Sigmoid colon (tissue), 6 donors: ENCODE measurements at regions not wholly inside any gene's neighbourhood (a gene's known extent, or its start where the extent isn't known, plus 50 kb on each side); places are given as distances from the start of the nearest gene placed in this dataset.
"Not testable (repeated sequence)": the region's sequence is repeated elsewhere in the genome, so short reads cannot be mapped to it uniquely, and the experiment has no call there.

ENCODE experiments used
- DNase-seq: peaks from one replicate; pipeline ENCODE4 v3.0.0-alpha.2; 2019
- H3K27ac ChIP-seq, 4 donors: fragments of 200-600 bp; sonication (generic); one replicate each; pipeline ENCODE4 v1.5.1; 2016 to 2019; ENCODE audit warnings: mild to moderate bottlenecking in 1 of 4
- H3K27me3 ChIP-seq, 3 donors: fragments of 200-600 bp; sonication (generic); one replicate each; pipeline ENCODE4 v1.5.1; 2019; ENCODE audit warnings: mild to moderate bottlenecking in 1 of 3
- H3K36me3 ChIP-seq, 4 donors: fragments of 200-600 bp; sonication (generic); one replicate each; pipeline ENCODE4 v1.5.1; 2016 to 2019
- H3K4me1 ChIP-seq, 4 donors: fragments of 200-600 bp; sonication (generic); one replicate each; pipeline ENCODE4 v1.5.1; 2017 to 2019
- H3K4me3 ChIP-seq, 4 donors: fragments of 200-600 bp; sonication (generic); one replicate each; pipeline ENCODE4 v1.5.1; 2017 to 2019; ENCODE audit warnings: mild to moderate bottlenecking in 2 of 4, moderate library complexity in 1 of 4
- H3K9me3 ChIP-seq, 4 donors: fragments of 200-600 bp in 3 of 4; sonication (generic) in 3 of 4; one replicate each; pipeline versions ENCODE4 v1.5.1 to v1.6.1; 2013 to 2019
- CTCF ChIP-seq, 4 experiments: fragments of 450-650 bp in 3 of 4; fragments of 200-600 bp in 1 of 4; IDR thresholded peaks; one replicate each; pipeline ENCODE4 v1.5.1; 2016 to 2019; ENCODE audit warnings: antibody characterized with exemption in 4 of 4, mild to moderate bottlenecking in 3 of 4, moderate library complexity in 2 of 4
- EP300 ChIP-seq, 4 donors: sonication (generic); formaldehyde crosslinking; IDR thresholded peaks; one replicate each; pipeline ENCODE4 v1.6.1; 2017; ENCODE audit warnings: antibody characterized with exemption in 4 of 4
- POLR2A ChIP-seq, 2 donors: fragments of 450-650 bp; IDR thresholded peaks; one replicate each; pipeline ENCODE4 v1.6.1; 2016; ENCODE audit warnings: antibody characterized with exemption in 2 of 2, mild to moderate bottlenecking in 2 of 2, moderate library complexity in 2 of 2
- POLR2AphosphoS5 ChIP-seq, 4 donors: sonication (generic); formaldehyde crosslinking; IDR thresholded peaks; one replicate each; pipeline ENCODE4 v1.6.1; 2017; ENCODE audit warnings: antibody characterized with exemption in 4 of 4
- WGBS, 2 donors: extraction: QIAGEN DNeasy Blood & Tissue Kit; methylation state at CpG; one replicate each; pipeline ENCODE4 v1.1.7; 2013; 5-methylcytosine and 5-hydroxymethylcytosine counted together
- intact Hi-C: fragments of 100-400 bp; cut with DNase I; formaldehyde crosslinking; loops from one replicate; pipeline ENCODE4 v1.15.1; 2023
- donor health status: healthy with polysubstance abuse.
- donor health status: healthy.

GRCh38 chr2:14991723-14992122 is 359.2 kb downstream of the LRATD1 start:
- no peak for TF ChIP-seq EP300 (IDR thresholded peaks at IDR 0.05)
- no peak for TF ChIP-seq POLR2A (IDR thresholded peaks at IDR 0.05)
- TF ChIP-seq CTCF (IDR thresholded peaks at IDR 0.05) = no peak
- TF ChIP-seq POLR2AphosphoS5 (IDR thresholded peaks at IDR 0.05) = no peak
- no peaks in the 10 kb centered on the region for H3K9me3 ChIP-seq
- no peak for DNase-seq
- H3K27ac ChIP-seq = no peak overlapping the region
- 81 to 90% methylated on average over 4 of the region's 4 CpGs for WGBS, 2 donors
- H3K27me3 ChIP-seq = no peaks in the 10 kb centered on the region
- no peaks in the 10 kb centered on the region for H3K4me1 ChIP-seq
- no peak overlapping the region for H3K4me3 ChIP-seq
- intact Hi-C loops = no loop called here
- no peaks in the 10 kb centered on the region for H3K36me3 ChIP-seq

DNA sequence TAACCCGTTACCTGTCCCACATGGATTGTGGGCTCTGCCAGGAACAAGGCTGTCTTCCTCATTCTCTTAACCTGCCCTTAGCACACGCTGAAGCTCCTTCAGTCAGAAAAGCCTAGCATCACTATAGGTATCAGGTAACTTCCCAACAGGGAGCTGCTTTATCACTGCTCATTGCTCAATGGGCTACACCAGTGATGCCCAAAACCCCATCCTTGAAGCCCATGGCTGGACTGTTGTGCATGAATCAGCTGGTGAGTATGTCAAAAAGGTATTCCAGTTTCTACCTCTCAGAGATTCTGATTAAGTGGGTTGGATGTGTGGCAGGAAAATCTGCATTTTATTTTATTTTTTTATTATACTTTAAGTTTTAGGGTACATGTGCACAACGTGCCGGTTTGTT is 362.2 kb downstream of the LRATD1 start:
- 90 to 92% methylated on average over 4 of the region's 4 CpGs for WGBS, 2 donors
- intact Hi-C loops = no loop called here
- H3K36me3 ChIP-seq = no peaks in the 10 kb centered on the region
- TF ChIP-seq POLR2A (IDR thresholded peaks at IDR 0.05) (no peak), EP300 (IDR thresholded peaks at IDR 0.05) (no peak), POLR2AphosphoS5 (IDR thresholded peaks at IDR 0.05) (no peak), CTCF (IDR thresholded peaks at IDR 0.05) (no peak)
- no peaks in the 10 kb centered on the region for H3K4me1 ChIP-seq
- H3K9me3 ChIP-seq = no peaks in the 10 kb centered on the region
- DNase-seq = no peak
- no peak overlapping the region for H3K4me3 ChIP-seq
- H3K27ac ChIP-seq = no peak overlapping the region
- H3K27me3 ChIP-seq = no peaks in the 10 kb centered on the region

DNA sequence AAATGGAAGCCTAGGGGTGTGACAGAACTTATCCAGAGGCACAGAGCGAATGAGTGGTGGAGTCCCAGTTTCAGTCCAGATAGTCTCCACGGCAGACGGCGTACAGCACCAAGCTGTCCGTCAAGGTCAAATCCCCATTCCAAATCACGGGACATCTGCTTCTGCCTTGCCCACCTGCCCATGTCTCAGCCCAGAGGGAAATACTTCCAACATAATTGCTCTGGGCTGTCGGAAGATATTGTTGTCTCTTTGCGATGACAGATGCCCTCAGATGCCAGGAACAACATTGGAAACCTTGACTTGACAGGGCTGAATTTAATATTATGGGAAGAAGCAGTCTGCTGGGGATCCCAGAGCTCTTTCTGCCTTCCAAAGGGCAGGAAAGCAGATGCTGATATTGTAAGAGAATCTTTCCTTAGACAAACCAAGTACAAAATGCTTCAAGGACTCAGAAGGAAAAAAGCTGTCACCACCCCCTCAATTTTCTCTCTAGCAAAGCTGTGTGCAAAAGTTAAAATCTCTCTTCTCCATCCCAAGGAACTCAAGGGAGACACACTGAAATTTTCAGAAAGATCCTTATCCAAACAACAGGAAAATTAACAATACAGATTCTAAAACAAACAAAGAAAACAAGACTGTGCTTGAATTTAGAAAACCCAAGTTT is 364.0 kb downstream of the LRATD1 start:
- Histone ChIP-seq H3K27me3 (no peaks in the 10 kb centered on the region), H3K27ac (no peak overlapping the region), H3K9me3 (no peaks in the 10 kb centered on the region), H3K36me3 (no peaks in the 10 kb centered on the region), H3K4me1 (no peaks in the 10 kb centered on the region), H3K4me3 (no peak overlapping the region)
- no peak for TF ChIP-seq EP300 (IDR thresholded peaks at IDR 0.05)
- intact Hi-C loops = no loop called here
- WGBS, 2 donors = 89% methylated on average over 8 of the region's 8 CpGs
- DNase-seq = no peak

DNA sequence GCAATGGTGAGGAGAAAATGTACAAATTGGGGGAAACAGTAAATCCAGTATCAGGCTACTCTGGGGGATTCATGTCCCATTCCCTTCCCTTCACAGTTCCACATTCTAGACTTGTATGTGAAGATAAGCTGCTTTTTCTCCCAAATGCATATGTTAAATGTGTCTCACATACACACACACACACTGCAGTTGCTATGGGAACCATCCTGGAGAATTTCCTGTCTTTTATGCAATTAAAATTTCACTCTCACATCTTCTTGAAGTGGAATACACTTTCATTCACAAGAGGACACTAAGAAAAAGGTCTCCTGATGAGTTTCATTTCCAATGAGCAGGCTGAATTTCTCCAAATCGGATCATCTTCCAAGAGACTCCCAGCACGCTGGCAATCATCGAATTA is 366.0 kb downstream of the LRATD1 start:
- Histone ChIP-seq H3K4me1 (no peaks in the 10 kb centered on the region), H3K27ac (no peak overlapping the region), H3K27me3 (no peaks in the 10 kb centered on the region), H3K9me3 (no peaks in the 10 kb centered on the region), H3K36me3 (no peaks in the 10 kb centered on the region), H3K4me3 (no peak overlapping the region)
- no peak for DNase-seq
- intact Hi-C loops = no loop called here
- WGBS, 2 donors = 94 to 95% methylated on average over 3 of the region's 3 CpGs
- TF ChIP-seq POLR2AphosphoS5 (IDR thresholded peaks at IDR 0.05) (no peak), POLR2A (IDR thresholded peaks at IDR 0.05) (no peak), CTCF (IDR thresholded peaks at IDR 0.05) (no peak), EP300 (IDR thresholded peaks at IDR 0.05) (no peak)

DNA sequence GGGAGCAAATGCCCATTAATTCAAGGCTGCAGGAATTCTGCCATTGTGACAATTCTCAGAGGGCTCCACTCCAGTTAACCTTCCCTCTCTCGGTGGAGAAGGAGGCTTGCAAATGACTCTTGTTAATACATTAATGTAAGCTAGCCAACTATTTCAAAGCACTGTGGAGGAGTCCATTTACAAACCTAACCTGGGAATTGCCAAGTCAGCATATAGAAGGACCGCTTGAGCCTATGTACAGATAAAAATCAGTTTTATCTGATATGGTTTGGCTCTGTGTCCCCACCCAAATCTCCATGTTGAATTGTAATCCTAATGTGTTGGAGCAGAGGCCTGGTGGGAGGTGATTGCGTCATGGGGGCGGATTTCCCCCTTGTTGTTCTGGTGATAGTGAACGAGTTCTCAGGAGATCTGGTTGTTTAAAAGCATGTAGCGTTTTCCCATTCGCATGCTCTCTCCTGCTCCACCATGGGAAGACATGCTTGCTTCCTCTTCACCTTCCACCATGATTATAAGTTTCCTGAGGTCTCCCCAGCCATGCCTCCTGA is 366.7 kb downstream of the LRATD1 start:
- Histone ChIP-seq H3K4me3 (no peak overlapping the region), H3K9me3 (no peaks in the 10 kb centered on the region), H3K4me1 (no peaks in the 10 kb centered on the region), H3K27me3 (no peaks in the 10 kb centered on the region), H3K36me3 (no peaks in the 10 kb centered on the region), H3K27ac (no peak overlapping the region)
- intact Hi-C loops = no loop called here
- 91 to 92% methylated on average over 7 of the region's 7 CpGs for WGBS, 2 donors
- DNase-seq = no peak
- TF ChIP-seq POLR2A (IDR thresholded peaks at IDR 0.05) = no peak
- no peak for TF ChIP-seq EP300 (IDR thresholded peaks at IDR 0.05)
- no peak for TF ChIP-seq POLR2AphosphoS5 (IDR thresholded peaks at IDR 0.05)

- H3K27ac ChIP-seq, H3K4me3 ChIP-seq, H3K27me3 ChIP-seq, intact Hi-C loops, H3K9me3 ChIP-seq, H3K36me3 ChIP-seq, DNase-seq, H3K4me1 ChIP-seq: not testable (repeated sequence)
- WGBS, 2 donors = 94 to 95% methylated on average over 26 of the region's 26 CpGs
These were observed 370.0 kb downstream of the LRATD1 start for GRCh38 chr2:15002519-15002918.
